COLO668 (cell line): ENCODE measurements at regions not wholly inside any gene's neighbourhood (a gene's known extent, or its start where the extent isn't known, plus 50 kb on each side); places are given as distances from the start of the nearest gene placed in this dataset.

ENCODE experiments used
- DNase-seq: peaks from one replicate; lab custom pipeline; 2025; ENCODE audit not compliant: unreplicated experiment; lab: John Stamatoyannopoulos, UW

DNA sequence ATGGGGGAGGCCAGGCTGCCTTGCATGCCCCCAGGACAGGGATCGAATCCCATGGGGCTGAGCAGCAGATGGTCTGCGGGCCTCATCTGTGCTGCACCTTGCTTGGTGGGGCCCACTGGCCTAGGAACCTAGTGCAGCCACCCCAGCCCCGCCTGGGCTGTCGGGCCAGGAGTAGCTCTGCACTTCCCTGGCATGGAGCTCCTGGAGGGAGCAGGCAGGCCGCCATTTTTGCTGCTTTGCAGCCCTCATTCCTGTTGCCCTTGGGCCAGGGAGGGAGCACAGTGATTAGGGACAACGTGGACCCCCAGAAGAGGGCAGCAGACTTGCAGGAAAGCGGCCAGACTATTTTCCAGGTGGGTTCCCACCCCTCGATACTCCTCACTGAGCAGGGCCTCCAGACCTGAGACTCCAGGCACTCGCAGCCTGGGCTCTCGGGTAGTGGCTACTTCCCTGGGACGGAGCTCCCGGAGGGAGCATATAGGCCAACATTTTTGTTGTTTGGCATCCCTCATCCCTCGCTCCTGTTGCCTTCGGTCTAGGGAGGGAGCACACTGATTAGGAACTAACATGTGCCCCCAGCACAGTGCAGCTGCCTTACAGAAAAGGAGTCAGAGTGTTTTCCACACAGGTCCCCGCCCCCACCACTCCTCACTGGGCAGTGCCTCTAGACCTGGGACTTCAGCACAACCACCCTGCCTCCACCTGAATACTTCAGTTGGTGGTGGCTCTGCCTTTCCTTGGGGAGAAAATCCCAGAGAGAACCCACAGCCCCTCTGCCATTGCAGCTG is 99.5 kb downstream of the MAIP1 start:
- no peak for DNase-seq

GRCh38 chr2:200056105-200056504 is 100.7 kb downstream of the MAIP1 start:
- no peak for DNase-seq

GRCh38 chr2:200063155-200063554 is 107.8 kb downstream of the MAIP1 start:
- DNase-seq: no peak

DNA sequence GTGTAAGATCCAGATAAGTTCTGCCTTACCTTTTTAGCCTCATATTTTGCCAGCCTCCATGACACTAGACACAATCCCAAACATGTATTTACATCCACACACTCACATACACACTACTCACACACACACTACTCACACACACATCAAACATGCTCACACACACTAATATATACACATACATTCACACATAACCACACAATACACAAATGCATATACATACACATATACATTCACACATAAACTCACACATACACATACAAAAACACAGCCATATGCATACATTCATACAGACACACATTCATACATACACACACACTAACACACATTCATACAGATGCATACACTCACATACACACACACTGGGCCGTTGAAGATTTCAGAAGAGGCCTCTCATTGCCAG is 109.5 kb downstream of the MAIP1 start:
- DNase-seq: no peak

GRCh38 chr2:200065477-200065876 is 110.1 kb downstream of the MAIP1 start:
- no peak for DNase-seq

GRCh38 chr2:200066417-200066816 is 111.0 kb downstream of the MAIP1 start:
- no peak for DNase-seq

- DNase-seq: no peak
These were observed 113.3 kb downstream of the MAIP1 start for GRCh38 chr2:200068642-200069041.

GRCh38 chr2:200077210-200077650 is 121.8 kb downstream of the MAIP1 start:
- DNase-seq: no peak

DNA sequence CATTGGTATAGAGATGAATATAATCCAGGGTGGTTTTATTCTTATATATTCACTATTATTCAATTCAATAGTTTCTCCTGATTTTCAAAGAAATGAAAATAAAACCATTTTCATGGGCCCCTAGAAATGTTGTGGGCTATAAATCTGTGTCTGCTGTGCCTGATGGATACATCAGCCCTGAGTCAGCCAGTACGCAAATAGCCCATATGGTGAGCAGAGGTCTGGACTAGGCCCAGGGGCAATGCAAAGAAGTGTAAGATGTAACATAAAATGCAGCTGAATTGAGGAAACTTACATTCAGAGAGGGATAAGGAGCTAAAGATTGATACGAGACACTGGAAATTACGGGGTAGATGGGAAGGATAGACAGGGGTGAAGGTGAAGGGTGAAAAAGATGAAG is 122.5 kb downstream of the MAIP1 start:
- DNase-seq: no peak

- DNase-seq: no peak
These were observed 124.0 kb downstream of the MAIP1 start for GRCh38 chr2:200079356-200079755.

DNA sequence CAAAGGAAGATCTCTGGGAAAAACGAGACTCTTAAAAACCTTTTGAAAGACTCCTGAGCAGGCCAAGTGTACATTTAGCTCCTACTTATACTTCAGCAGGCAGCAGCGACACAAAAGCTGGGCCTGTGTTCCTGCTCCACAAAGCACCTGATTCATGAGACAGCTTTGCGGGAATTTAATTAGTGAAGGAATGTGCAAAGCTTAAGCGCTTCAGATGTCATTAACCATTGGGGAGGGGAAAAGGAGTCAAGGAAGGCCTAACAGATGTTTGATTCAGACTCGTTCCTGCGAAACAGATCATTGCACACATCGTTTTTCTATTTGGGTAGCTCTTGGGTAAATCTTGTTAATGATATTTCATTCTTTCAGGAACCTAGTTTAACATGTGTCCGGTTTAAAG is 125.9 kb downstream of the MAIP1 start:
- DNase-seq: no peak

DNA sequence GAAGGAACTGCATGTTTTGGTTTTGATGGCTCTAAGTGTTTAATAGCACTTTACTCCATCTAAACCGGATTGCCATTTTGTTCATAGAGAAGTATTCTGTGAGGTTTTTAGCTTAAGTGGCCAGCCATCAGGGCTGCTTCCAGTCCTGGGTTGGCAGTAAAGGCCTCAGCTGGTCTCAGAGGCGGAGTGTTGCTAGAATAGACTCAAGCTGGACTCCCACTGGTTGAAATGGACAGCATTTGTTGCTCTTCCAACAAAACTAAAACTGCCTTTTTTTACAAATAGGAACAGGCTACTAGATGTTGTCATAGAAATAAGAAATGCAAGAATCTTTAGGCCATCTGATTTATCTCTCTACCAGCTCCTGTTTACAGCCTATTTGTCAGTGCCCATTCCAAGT is 126.4 kb downstream of the MAIP1 start:
- DNase-seq: no peak

DNA sequence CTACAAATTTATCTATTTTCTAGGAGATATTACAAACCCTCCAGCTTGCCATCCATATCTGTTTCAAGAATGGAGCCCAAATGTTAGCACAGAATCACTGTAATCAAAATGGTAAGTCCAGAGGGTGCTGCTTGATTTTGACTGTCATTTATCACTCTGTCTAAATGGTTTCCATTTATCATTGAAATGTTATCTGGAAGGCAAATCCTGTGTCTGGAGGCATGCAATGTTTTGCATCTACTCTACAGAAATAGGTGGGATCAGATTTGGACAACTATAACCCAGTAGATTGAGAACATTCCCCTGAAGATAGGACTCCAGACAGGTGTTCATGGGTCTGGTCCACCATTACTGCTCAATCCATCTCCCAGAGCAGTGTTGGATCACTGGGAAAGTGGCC is 128.7 kb downstream of the MAIP1 start:
- no peak for DNase-seq

DNA sequence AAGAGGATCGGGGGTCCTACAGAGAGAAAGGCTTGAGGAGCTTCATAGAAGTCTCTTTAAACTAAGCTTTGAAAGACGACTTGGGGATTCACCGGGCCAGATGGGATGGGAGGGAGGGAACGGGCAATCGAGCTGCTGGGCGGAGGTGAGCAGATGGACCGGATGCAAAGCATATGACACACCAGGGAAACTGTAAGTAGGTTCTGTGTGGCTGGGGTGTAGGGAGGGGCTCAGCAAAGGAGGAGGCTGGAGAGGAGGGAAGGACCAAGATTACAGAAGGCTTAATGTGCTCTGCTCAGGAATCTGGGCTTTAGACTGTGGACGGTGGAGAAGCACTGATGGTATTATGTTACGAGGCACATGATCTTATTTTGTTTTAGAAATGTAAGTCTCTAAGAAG is 131.5 kb downstream of the MAIP1 start:
- no peak for DNase-seq

DNA sequence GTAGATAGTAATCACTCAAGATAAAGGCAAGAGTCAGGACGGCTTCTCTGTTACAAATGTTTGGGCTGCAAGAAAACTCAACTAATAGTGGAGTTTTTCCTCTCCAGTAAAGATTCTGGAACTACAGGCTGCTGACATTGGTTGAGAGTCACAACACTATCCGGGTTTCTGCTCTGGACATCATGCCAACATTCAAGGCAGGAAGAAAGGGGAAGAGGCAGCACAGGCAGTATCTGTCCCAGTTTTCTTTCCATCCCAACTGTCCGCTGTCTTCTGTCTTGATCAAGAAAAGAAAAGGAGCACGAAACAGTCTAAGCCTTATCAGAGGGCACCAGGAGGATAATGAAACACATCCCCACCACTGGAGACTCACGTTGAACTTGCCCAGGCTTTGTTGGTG is 132.1 kb downstream of the MAIP1 start:
- no peak for DNase-seq

DNA sequence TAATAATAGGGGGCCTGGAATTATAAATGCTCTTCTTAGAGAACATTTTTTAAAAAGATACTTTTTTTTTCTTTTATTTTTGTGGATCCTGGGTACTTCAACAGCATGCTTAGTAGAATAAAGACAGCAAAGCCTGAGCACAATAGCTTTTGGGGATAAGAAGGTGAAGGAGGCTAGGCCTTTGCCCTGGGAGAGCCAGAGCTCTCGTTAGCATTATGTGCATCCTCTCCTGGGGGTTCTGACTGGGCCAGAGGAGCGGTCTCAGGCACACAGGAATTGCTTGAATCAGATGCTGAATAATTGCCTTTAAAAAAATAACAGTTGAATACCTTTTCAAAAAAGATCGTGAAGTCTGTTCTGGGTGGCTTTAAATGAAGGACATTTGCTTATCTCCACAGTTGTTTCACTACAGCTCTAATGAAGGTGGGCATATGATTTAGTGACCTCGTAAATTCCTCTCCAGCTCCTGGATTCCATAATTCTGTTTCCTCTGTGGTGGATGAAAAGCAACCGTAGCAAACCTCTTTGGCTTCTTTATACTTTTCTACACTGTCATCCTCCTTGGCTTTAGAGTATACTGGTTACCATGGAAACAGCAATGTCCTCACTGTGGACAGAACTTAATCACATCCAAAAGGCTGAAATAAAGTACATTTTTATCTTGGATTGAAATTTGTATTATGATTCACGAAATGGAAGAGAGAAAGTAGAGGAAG is 133.8 kb downstream of the MAIP1 start:
- DNase-seq: no peak

GRCh38 chr2:200089756-200090109 is 134.4 kb downstream of the MAIP1 start:
- no peak for DNase-seq

DNA sequence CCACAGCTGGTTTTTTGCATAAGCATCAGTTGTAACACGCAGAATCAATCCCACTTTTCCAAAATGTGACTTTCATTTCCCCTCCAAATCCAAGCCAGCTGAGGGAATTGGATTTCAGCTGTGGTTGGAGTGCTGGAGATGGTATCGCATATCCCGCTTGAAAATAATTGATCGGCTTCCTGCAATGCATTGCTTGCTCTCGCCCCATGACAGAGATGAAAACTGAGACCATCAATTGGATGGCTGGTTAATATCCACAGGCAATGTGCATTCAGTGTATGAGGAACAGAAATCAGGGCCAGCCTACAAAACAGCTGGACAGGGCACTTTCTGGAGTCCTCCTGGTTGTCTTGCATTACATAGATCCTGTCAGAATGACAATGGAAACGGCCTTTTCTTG is 135.3 kb downstream of the MAIP1 start:
- no peak for DNase-seq

- DNase-seq: no peak
These were observed 135.7 kb downstream of the MAIP1 start for GRCh38 chr2:200091126-200091525.

DNA sequence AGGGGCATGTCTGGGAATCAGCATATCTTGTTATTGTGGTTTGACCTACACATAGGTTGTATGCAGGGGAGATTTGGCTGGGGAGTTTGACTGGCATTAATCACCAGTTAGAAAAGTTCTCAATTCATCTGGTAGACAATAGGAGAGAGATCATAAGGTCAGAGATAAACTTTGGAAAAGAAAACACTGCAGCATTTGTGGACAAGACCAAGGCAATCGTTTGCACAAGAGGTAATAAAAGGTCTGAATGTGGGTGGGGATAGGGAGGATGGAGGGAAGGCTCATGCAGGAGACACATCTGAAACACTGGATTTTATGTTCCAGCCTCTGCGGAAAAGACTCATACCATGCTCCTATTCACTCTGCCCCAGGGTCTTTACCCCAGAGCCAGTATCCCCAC is 136.9 kb downstream of the MAIP1 start:
- DNase-seq: no peak

GRCh38 chr2:200095436-200095835 is 140.1 kb downstream of the MAIP1 start:
- no peak for DNase-seq

- DNase-seq: no peak
These were observed 143.9 kb downstream of the MAIP1 start for GRCh38 chr2:200099256-200099655.

GRCh38 chr2:200100027-200100426 is 144.6 kb downstream of the MAIP1 start:
- no peak for DNase-seq
